Fibroblast of skin of back (primary cell): ENCODE measurements at regions not wholly inside any gene's neighbourhood (a gene's known extent, or its start where the extent isn't known, plus 50 kb on each side); places are given as distances from the start of the nearest gene placed in this dataset.
"Not testable (repeated sequence)": the region's sequence is repeated elsewhere in the genome, so short reads cannot be mapped to it uniquely, and the experiment has no call there.

Experiments used
- DNase-seq: peaks from one replicate; pipeline ENCODE4 v3.0.0-alpha.2; 2013

GRCh38 chr7:42560866-42561265 is 323.9 kb upstream of the GLI3 start:
- DNase-seq, result no peak

GRCh38 chr7:42554932-42555331 is 317.9 kb upstream of the GLI3 start:
- not testable (repeated sequence) for DNase-seq

- DNase-seq, result no peak
These were observed 315.2 kb upstream of the GLI3 start for GRCh38 chr7:42552227-42552626.

GRCh38 chr7:42550706-42551470 is 313.9 kb upstream of the GLI3 start:
- DNase-seq, result peak; percentile 23

DNA sequence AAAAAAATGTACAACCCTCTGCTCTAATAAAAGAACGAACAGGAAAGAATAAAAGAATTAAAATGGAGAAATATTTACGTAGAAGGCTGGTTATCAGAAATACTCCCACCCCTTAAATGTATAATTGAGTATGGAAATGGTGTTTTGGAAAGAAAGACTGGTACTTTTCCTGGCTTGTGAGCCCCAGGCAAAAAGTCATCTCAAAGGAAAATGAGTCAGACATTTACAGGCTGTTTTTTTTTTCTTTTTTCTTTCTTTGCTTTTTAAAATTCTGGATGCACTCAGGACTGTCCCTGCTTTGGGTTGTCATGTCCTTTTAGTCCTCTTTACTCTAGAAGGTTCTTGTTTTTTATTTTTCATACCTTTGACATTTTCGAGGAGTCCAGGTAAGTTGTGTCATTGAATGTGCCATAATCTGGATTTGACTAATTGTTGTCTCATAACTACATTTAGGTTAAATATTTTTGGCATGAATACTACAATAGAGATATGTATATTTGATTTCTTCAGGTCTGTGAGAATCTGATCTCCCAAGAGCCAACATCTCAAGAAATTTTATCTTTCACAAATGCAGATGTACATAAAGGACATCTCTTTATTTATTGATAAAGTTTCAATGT is 313.0 kb upstream of the GLI3 start:
- peak; percentile 37 for DNase-seq

DNA sequence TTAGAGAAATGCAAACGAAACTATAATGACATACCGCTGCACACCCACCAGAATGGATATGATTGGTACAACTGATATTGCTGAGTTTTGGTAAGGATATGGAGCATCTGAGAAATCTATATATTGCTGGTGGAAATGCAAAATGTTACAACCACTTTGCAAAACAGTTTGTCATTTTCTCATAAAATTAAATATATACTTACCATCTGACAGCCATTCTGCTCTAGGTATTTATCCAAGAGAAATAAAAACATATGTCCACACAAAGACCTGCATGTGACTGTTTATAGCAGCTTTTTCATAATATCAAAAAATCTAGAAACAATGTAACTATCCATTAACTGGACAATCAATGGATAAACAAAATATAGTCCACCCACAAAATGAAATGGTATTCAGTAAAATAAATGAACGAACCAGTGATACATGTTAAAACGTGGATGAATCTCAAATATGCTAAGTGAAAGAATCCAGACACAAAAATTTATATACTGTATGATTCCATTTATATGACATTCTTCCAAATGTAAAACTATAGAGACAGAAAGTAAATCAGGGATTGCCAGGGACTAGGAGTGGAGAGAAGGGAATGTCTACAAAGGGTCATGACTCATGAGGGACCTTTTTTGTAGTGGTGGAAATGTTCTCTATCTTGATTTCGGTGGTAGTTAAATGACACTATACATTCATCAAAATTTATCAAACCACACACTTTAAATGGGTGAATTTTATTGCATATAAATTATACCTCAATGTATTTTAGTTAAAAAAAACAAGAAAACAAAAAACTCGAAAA is 312.0 kb upstream of the GLI3 start:
- DNase-seq, result peak; percentile 20

- no peak for DNase-seq
These were observed 308.2 kb upstream of the GLI3 start for GRCh38 chr7:42545049-42545724.

DNA sequence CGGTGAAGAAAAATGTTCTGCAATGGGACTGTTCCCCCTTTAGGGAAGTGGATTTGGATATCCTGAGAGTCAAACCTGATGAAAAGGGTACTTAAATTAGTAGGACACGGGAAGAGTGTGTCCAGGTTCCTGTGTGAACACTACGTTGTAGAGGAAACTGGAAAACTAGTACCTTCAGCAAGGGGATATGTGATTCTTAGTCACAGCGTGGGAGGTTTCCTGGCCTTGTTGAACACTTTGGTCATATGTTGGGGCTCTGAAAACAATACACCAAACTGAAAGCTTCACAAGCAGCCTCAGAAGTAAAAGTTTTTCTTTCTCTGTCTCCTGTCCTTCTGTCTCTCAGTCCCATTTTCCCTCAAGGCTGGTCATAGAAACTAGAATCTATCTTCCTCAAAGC is 306.9 kb upstream of the GLI3 start:
- no peak for DNase-seq

DNA sequence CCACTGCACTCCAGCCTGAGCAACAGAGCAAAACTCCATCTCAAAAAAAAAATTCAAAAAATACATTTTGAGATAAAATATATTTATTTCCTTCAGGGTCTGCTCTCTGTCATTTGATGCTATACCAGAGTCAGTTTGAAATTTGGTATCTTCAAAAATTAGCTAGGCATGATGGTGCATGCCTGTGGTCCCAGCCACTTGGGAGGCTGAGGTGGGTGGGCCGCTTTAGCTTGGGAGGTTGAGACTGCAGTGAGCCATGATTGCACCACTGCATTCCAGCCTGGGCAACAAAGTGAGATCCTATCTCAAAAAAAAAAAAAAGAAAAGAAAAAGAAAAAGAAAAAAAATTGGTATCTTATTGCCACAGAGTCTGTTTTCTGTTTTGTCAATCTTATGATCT is 305.4 kb upstream of the GLI3 start:
- not testable (repeated sequence) for DNase-seq

DNA sequence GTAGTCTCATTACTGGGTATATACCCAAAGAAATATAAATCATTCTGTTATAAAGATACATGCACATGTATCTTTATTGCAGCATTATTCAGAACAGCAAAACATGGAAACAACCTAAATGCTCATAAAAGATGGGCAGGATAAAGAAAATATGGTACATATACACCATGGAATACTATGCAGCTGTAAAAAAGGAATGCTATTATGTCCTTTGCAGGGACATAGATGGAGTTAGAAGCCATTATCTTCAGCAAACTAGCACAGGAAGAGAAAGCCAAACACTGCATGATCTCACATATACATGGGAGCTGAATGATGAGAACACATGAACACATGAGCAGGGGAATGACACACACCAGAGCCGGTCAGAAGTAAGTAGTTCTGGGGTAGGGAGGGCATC is 297.4 kb upstream of the GLI3 start:
- DNase-seq, result no peak

GRCh38 chr7:42527004-42527403 is 290.0 kb upstream of the GLI3 start:
- peak; percentile 39 for DNase-seq

GRCh38 chr7:42522227-42522991 is 285.4 kb upstream of the GLI3 start:
- no peak for DNase-seq

- peak; percentile 24 for DNase-seq
These were observed 274.0 kb upstream of the GLI3 start for GRCh38 chr7:42511027-42511426.

DNA sequence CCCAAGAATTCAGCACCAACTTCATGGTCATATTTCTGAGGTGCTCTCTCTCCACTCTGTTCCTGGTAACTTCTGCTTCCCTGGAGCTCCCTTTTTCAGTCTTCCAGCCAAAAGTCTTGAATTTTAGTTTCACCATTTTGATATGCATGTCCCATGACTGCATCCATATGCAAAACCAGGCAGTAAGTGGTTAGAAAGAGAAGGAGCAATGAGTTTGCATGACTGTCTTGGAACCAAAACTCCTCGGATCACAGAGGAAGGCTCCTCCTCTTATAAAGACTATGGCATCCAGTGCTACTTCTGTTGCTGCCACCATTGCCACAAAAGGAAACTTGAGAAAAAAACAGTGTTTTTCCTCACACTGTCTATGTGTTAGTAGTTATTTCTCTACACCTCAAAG is 269.1 kb upstream of the GLI3 start:
- no peak for DNase-seq

DNA sequence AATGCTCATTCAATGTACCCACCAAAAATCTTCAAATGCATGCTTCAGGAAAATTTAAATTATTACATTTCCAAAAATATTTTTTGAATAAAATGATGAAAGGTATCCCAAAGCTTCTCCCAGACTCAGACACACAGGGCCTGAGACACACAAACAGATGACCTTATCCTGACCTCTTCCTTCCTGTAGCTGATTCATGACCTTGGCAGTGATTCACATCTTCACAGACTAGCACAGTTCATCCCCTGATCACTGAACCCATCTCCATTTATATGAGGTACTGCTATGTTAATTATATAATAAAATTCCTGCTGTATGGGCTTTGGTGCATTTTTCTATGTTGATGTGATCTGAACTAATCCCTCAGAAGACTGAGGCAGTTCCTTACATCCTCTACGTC is 265.0 kb upstream of the GLI3 start:
- DNase-seq, result peak; percentile 68

GRCh38 chr7:42495256-42495655 is 258.2 kb upstream of the GLI3 start:
- DNase-seq, result peak; percentile 52

GRCh38 chr7:42494736-42495135 is 257.7 kb upstream of the GLI3 start:
- peak; percentile 32 for DNase-seq

DNA sequence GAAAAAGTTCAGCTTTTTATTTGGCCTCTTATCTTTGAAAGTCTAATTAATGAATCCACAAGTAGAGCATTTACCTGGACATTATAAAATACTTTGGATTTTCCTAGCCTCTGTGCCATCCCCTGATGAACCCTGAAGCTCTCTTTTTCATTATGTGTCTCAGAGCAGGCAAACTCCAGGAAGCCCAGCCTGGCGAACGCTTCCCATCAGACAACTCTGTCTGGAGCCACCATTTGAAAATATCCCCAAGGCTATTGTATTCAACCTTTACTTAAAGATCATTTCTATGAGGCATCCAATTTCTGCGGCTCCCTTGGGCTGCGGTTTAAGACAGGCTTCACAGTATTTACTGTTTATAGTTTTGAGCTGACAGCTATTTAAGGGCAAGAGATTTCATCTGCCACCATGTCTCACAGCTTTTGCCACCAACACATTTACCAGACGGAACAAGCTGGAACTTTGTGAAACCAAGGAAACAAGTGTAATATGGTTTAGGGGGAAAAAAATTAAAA is 257.2 kb upstream of the GLI3 start:
- no peak for DNase-seq

- peak; percentile 88 for DNase-seq
These were observed 256.6 kb upstream of the GLI3 start for GRCh38 chr7:42493436-42494198.

- DNase-seq, result no peak
These were observed 255.9 kb upstream of the GLI3 start for GRCh38 chr7:42492920-42493319.

- DNase-seq, result no peak
These were observed 254.1 kb upstream of the GLI3 start for GRCh38 chr7:42491106-42491505.
